GM18505 (cell line): ENCODE measurements at regions not wholly inside any gene's neighbourhood (a gene's known extent, or its start where the extent isn't known, plus 50 kb on each side); places are given as distances from the start of the nearest gene placed in this dataset.

Source experiments
- ATAC-seq: cut with Tn5 transposase; IDR thresholded peaks from one replicate; pipeline ENCODE4 v1.9.1; 2021; ENCODE audit not compliant: unreplicated experiment
- POLR2A ChIP-seq: IDR thresholded peaks from 4 replicates; pipeline ENCODE4 v1.6.1; 2011; ENCODE audit warnings: borderline replicate concordance; ENCODE audit not compliant: insufficient read depth, insufficient read length; ENCODE audit errors: extremely low read depth

- no peak for TF ChIP-seq POLR2A
- ATAC-seq, result peak; percentile 10
Measured at GRCh38 chr2:126506786-126507185, 149.2 kb upstream of the GYPC start.

DNA sequence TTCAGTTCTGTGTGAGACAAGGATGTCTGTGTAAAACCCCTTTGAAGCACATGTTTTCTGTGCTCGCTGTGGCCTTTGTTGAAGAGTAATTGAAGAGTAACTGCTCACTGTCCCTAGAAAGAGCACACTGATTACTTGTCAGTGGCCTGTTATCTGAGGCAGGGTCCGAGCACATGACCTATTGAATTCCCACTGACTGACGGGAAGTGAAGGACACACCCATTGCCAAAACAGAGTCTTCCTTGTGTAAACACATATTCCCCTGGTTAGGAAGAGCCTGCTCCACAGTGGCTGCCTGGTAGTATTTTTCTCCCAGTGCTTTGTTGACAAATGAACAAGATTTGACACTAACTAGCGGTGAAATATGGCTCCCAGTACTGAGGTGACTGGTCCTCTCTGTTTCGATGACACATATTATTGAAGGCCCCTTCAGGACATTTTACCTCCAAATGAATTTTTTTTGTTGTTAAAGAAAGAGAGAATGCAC lies 148.5 kb upstream of the GYPC start:
- peak; percentile 46 for ATAC-seq
- TF ChIP-seq POLR2A, result no peak

DNA sequence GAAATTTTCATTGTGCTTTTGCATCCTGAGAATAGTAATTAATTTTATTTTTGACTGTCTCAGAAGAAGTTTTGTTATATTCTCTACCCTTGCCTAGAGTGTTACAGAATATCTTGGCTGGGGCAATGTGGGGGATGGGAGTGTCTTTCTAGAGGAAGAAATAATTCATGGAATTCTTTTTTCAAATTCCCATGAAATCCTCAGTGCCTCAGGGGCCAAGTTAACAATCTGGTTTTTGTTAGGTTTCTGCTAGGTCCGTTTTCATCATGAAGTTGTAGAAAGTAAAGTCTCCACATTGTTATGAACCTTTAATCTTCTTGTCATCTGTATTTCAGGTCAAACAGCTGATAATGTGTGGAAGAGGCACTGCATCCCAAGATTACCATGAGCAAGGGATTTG lies 145.6 kb upstream of the GYPC start:
- no peak for TF ChIP-seq POLR2A
- ATAC-seq, result no peak

DNA sequence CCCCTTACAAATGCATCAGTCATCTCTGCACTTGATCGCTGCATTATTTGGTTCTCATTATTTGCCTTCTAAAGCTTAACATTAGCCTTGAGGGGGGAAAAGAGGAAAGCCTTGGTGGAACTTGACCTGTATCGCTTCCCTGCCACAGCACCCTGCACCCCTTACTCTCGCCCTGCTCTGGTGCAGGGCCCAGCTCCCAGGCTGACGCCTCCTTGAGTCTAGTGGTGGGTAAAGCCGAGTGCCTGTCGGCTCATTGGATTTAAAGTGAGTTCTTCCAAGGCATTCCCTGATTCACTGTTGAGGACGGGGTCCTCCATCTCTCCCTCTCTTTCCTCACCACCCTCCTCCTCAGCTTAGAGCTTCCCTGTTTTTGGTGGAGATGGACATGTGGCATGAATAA lies 145.0 kb upstream of the GYPC start:
- no peak for ATAC-seq
- TF ChIP-seq POLR2A, result no peak

DNA sequence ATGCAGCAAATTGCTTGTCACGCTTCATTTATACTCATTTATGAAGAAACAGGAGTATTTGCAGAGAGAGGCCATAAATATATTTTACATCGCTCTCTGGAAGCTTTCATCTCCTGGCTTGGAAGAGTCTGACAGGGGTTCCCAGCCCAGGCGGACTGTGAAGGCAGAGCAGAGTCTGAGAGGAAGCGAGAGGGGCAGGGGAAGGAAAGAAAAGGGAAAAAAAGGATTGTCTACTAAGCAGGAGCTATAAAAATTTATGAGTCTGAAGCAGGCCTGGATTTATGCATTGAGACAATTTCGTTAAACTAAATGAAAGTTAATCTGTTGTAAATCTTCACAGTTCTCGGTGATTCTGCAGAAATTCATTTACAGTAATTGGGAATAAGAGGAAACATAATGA lies 143.9 kb upstream of the GYPC start:
- TF ChIP-seq POLR2A, result no peak
- no peak for ATAC-seq

- no peak for TF ChIP-seq POLR2A
- ATAC-seq, result no peak
Measured at GRCh38 chr2:126513033-126513432, 142.9 kb upstream of the GYPC start.

DNA sequence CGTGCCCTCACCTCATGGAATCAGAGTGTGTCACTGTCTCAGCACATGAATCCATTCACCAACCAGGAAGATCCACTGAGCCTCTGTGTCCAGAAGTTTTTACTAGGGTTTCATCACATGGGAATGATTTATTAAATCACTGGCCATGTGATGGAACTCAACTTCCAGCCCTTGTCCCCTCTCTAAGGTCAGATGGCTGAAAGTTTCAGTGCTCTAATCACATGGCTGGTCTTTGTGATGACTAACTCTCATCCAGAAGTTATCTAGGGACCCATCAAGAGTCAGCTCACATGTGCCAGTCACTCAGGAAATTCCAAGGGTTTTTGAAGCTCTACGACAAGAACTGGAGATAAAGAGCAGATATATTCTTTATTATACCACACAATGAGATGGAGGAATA lies 140.5 kb upstream of the GYPC start:
- no peak for TF ChIP-seq POLR2A
- no peak for ATAC-seq

GRCh38 chr2:126518196-126518595 lies 137.8 kb upstream of the GYPC start:
- no peak for ATAC-seq
- TF ChIP-seq POLR2A, result no peak

GRCh38 chr2:126527836-126528490 lies 128.0 kb upstream of the GYPC start:
- ATAC-seq, result no peak
- TF ChIP-seq POLR2A, result no peak

DNA sequence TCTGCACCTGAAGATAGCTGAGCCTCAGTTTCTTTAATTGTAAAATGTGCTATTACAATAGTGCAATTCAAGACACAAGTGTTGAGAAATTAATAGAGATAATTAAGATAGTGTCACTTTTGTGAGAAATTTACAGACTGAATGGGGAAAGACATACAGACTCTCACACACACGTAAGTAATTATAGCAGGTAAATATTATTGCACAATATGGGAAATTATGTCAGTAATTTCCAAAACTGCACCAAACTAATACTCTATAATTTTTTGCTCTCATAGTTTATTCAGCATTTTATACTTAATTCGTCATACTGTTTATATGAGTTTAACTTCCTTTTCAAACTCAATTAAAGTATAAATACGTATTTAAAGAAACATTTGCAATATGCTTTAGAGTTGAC lies 124.9 kb upstream of the GYPC start:
- TF ChIP-seq POLR2A, result no peak
- ATAC-seq, result no peak

DNA sequence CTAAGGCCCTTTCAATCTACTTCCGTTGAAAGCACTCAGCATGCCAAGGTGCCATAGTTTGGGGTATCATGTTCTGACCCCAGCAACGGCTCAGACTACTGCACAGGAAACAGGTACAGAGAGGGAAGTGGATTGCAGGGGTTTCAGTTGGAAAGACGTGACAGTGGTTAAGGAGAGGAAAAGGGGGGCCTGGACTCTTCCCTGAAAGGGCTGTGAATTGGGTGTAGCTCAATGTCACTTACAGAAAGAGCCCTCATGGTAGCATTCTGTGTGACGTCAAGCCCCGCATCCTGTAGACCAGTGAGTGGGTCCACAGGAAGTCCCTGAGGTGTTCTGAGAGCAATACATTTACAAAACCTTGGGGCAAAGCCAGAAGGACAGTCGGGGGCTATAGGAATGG lies 121.5 kb upstream of the GYPC start:
- no peak for TF ChIP-seq POLR2A
- no peak for ATAC-seq

DNA sequence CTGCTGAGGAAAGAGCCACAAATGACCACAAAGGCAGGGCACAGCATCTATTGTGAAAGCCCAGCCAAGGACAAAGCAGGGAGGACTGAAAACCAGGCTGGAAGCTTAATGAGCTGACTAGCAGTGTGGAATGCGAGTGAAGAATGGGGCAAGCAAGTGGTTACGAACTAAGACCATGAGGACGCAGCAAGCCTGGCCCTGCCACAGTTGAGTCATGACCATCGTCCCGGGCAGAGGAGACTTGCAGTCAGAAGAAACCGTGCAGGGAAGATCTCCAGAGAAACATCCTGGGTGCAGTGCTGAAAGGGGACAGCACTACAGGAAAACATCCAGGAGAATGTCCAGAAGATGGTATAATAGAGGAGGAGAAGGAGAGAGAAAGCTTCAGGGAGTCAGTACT lies 120.5 kb upstream of the GYPC start:
- no peak for TF ChIP-seq POLR2A
- ATAC-seq, result no peak

GRCh38 chr2:126536605-126537200 lies 119.3 kb upstream of the GYPC start:
- TF ChIP-seq POLR2A, result no peak

DNA sequence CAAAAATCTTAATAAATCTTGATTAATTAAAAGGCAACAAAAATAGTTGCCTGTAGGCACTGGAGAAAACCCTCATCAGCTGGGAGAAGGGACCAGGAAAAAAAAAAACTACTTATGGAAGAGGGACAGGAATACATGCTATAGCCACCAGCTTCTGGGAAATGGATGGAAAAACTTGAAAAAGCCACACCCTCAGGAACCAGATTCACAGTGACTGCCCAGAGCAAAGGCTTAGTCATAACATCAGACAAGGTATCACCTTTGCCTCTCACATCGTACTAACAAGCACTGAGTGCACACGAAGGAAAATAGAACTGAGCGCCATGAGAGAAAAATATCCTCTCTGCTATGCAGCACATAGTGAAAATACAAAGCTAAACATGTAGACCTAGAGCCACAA lies 116.9 kb upstream of the GYPC start:
- no peak for ATAC-seq
- TF ChIP-seq POLR2A, result no peak

More at GRCh38 chr2:126536605-126537200, 119.3 kb upstream of the GYPC start:
- no peak for ATAC-seq
